MCF 10A (cell line): ENCODE measurements at regions not wholly inside any gene's neighbourhood (a gene's known extent, or its start where the extent isn't known, plus 50 kb on each side); places are given as distances from the start of the nearest gene placed in this dataset.

Experiments
- BruUV-seq: library from RNA; stranded (reverse); fragments of 400-500 nt; replicated peaks from 2 replicates; lab custom pipeline; 2021; lab: Mats Ljungman, UMichigan
- CTCF ChIA-PET: fragments of 300-600 bp; sonication (Branson Sonifier 250); formaldehyde crosslinking; extraction: SDS; loops from one replicate; lab custom pipeline; 2021; ENCODE audit warnings: antibody characterized with exemption, inconsistent platforms; lab: Yijun Ruan, JAX
- POLR2A ChIA-PET: fragments of 300-600, 350-650 bp; sonication (Branson Sonifier 250); formaldehyde crosslinking; extraction: SDS; loops from one replicate; lab custom pipeline; 2020; ENCODE audit warnings: antibody characterized with exemption, inconsistent platforms; lab: Yijun Ruan, JAX
- DNase-seq: peaks from one replicate; pipeline ENCODE4 v3.0.0-alpha.2; 2018; ENCODE audit not compliant: unreplicated experiment
- H3K27ac Mint-ChIP-seq: one replicate; pipeline ENCODE4 v1.8.0; 2022; ENCODE audit warnings: mild to moderate bottlenecking, low read depth, mixed read lengths; ENCODE audit not compliant: unreplicated experiment
- H3K27me3 Mint-ChIP-seq: one replicate; pipeline ENCODE4 v1.8.0; 2022; ENCODE audit warnings: mixed read lengths; ENCODE audit not compliant: insufficient read depth, unreplicated experiment
- H3K36me3 Mint-ChIP-seq: one replicate; pipeline ENCODE4 v1.8.0; 2022; ENCODE audit warnings: mild to moderate bottlenecking, moderate library complexity, mixed read lengths; ENCODE audit not compliant: insufficient read depth, unreplicated experiment
- H3K4me1 Mint-ChIP-seq: one replicate; pipeline ENCODE4 v1.8.0; 2022; ENCODE audit warnings: mixed read lengths; ENCODE audit not compliant: insufficient read depth, unreplicated experiment
- H3K4me3 Mint-ChIP-seq: one replicate; pipeline ENCODE4 v1.8.0; 2022; ENCODE audit warnings: mild to moderate bottlenecking, moderate library complexity, mixed read lengths; ENCODE audit not compliant: unreplicated experiment
- H3K9me3 Mint-ChIP-seq: one replicate; pipeline ENCODE4 v1.8.0; 2022; ENCODE audit warnings: mixed read lengths; ENCODE audit not compliant: unreplicated experiment
- intact Hi-C: fragments of 100-400 bp; cut with micrococcal nuclease; formaldehyde crosslinking; loops from 2 replicates; pipeline ENCODE4 v1.14.1; 2022
- TF ChIP-seq, protein P1 (sequence below): fragments of 200-600 bp; IDR thresholded peaks from one replicate; pipeline ENCODE4 v1.8.0; 2022; ENCODE audit warnings: antibody characterized with exemption, mild to moderate bottlenecking; ENCODE audit not compliant: unreplicated experiment

DNA sequence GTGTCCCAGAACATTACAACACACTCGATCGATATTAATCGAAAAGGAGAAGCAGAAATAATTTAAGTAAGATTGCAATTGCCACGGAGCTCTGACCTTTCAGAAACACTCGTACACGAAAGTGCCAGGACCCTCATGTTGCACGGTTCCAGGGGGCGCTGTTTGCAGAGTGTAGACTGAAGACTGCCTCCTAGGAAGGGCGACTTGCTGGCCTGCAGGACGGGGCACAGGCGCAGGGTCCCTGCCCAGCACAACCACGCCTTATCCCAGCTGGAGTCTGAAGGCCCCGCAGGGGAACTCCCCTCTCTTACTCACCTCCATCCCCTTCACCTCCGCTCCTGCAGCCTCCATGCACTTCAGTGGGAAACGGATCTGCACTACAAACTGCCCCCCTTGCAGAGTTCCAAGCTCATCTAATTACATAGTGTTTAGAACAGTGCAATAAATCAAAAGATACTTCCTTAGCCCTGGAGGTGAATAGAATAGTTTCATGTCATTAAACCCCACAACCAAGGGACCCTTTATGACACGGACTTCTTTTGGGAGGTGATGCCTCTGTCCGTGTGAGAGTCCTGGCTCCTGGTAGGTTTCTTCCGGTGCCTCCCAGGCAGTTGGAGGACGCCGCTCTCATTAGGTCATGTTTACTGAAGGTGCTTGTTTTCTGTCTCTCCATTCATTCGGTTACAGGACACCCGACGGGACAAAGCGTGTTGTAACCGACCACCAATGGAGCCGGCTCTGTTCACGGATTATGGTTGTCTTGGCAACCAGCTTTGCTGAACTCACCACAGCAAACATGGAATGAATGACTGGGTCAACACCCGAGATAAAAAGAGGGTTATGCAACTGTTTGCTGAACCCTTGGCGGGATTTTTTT is 262.2 kb downstream of the BAMBI start:
- H3K27ac Mint-ChIP-seq: no peak overlapping the region
- ChIA-PET POLR2A (no interaction called here), CTCF (no interaction called here)
- H3K27me3 Mint-ChIP-seq: no peaks in the 10 kb centered on the region
- H3K9me3 Mint-ChIP-seq: no peaks in the 10 kb centered on the region
- intact Hi-C loops: no loop called here
- H3K36me3 Mint-ChIP-seq: no peaks in the 10 kb centered on the region
- DNase-seq: peak; percentile 18
- no TSS peak for BruUV-seq
- TF ChIP-seq, protein P1, sequence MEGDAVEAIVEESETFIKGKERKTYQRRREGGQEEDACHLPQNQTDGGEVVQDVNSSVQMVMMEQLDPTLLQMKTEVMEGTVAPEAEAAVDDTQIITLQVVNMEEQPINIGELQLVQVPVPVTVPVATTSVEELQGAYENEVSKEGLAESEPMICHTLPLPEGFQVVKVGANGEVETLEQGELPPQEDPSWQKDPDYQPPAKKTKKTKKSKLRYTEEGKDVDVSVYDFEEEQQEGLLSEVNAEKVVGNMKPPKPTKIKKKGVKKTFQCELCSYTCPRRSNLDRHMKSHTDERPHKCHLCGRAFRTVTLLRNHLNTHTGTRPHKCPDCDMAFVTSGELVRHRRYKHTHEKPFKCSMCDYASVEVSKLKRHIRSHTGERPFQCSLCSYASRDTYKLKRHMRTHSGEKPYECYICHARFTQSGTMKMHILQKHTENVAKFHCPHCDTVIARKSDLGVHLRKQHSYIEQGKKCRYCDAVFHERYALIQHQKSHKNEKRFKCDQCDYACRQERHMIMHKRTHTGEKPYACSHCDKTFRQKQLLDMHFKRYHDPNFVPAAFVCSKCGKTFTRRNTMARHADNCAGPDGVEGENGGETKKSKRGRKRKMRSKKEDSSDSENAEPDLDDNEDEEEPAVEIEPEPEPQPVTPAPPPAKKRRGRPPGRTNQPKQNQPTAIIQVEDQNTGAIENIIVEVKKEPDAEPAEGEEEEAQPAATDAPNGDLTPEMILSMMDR: no peak
- H3K4me3 Mint-ChIP-seq: no peak overlapping the region
- no peaks in the 10 kb centered on the region for H3K4me1 Mint-ChIP-seq

DNA sequence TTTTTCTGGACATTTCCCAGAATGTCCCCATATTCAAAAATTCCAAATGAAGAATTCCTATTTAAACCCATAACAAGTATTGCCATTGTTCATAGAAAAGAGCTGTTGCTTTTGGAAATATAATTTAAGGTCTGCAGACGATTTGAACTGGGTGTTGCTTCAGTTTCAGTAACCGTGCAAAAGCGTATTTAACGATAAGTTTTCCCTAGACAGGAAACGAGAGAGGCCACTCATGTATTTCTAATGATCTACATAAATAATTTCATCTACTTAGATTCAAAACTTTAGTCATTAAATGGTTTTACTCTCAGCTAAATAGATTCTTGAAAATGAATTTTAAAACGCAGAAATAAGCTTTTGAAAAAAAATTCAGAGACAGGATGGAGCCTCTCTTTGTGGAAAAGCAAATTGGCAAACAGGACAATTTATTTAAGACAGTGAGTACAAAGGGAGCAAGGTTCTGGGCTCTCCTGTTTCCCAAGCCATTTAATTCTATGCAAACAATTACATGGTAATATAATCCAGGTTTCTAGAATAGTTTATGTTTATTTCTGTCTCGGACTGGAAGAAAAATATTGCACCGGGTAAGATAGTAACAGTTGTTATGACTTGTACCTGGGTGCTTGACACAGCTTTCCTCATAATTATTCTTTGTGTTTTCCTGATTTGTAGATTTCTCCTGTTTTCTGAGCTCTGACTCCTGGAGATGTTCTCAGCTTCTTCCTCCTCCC is 263.0 kb downstream of the BAMBI start:
- Mint-ChIP-seq H3K4me1 (no peaks in the 10 kb centered on the region), H3K36me3 (no peaks in the 10 kb centered on the region), H3K27me3 (no peaks in the 10 kb centered on the region), H3K27ac (no peak overlapping the region), H3K9me3 (peaks cover 6% of the 10 kb centered on the region), H3K4me3 (no peak overlapping the region)
- POLR2A ChIA-PET: no interaction called here
- TF ChIP-seq, protein P1: no peak
- BruUV-seq: no TSS peak
- no peak for DNase-seq
- intact Hi-C loops: no loop called here
- CTCF ChIA-PET: no interaction called here

DNA sequence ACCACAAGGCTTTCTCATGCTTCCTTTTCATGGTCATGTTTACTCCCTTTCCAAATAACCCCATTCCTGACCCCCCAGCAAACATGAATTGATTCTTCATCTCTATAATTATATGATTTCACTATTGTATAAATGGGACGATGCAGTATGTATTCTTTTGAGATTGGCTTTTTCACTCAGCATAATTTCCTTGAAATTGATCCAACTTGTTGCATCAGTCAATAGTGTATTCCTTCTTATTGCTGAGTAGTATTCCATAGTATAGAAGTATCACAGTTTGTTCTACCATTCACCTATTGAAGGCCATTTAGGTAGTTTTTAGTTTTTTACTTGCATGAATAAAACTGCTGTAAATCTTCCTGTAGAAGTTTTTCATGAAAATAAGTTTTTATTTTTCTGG is 264.7 kb downstream of the BAMBI start:
- Mint-ChIP-seq H3K4me3 (no peak overlapping the region), H3K27ac (no peak overlapping the region), H3K36me3 (peaks cover 5% of the 10 kb centered on the region), H3K27me3 (no peaks in the 10 kb centered on the region), H3K9me3 (peaks cover 7% of the 10 kb centered on the region), H3K4me1 (no peaks in the 10 kb centered on the region)
- TF ChIP-seq, protein P1: no peak
- no TSS peak for BruUV-seq
- DNase-seq: no peak
- CTCF ChIA-PET: interaction anchor here (1.2 kb wide), 1 partner anchor 26 kb away, joined by 3 read pairs; no protein-coding TSS in a partner anchor
- POLR2A ChIA-PET: no interaction called here
- intact Hi-C loops: no loop called here

DNA sequence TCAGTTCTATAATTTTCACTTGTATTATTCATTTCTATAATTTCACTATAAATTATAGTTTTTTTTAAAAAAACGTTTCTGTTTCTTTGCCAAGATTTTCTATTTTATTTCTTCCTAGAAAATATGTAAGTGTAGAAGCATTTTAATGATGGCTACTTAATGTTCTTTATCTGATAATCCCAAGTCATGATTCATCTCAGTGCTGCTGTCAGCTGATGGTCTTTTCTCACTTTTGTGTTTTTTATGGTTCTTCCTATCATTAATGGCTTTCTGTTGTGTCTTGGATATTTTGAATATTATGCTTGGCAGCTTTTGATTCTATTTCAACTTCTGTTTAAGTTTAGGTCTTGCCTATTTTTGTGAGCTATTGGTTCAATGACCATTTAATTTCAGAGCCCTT is 268.6 kb downstream of the BAMBI start:
- no peak for DNase-seq
- H3K36me3 Mint-ChIP-seq: peaks cover 7% of the 10 kb centered on the region
- CTCF ChIA-PET: no interaction called here
- peaks cover 7% of the 10 kb centered on the region for H3K9me3 Mint-ChIP-seq
- H3K27me3 Mint-ChIP-seq: no peaks in the 10 kb centered on the region
- H3K4me3 Mint-ChIP-seq: no peak overlapping the region
- intact Hi-C loops: no loop called here
- POLR2A ChIA-PET: no interaction called here
- peaks cover 8% of the 10 kb centered on the region for H3K4me1 Mint-ChIP-seq
- H3K27ac Mint-ChIP-seq: no peak overlapping the region
- BruUV-seq: no TSS peak
- TF ChIP-seq, protein P1: no peak
